ENCODE measurements at regions not wholly inside any gene's neighbourhood (a gene's known extent, or its start where the extent isn't known, plus 50 kb on each side); places are given as distances from the start of the nearest gene placed in this dataset.

GRCh38 chr7:20952916-20953315 is 166.2 kb upstream of the SP8 start:
- DNase-seq, result no peak

GRCh38 chr7:20954711-20955619 is 168.3 kb upstream of the SP8 start:
- DNase-seq, result no peak

GRCh38 chr7:20958572-20958971 is 171.9 kb upstream of the SP8 start:
- DNase-seq, result no peak

GRCh38 chr7:20959281-20959680 is 172.6 kb upstream of the SP8 start:
- DNase-seq, result no peak

GRCh38 chr7:20963556-20964280 is 177.0 kb upstream of the SP8 start:
- no peak for DNase-seq

GRCh38 chr7:20964281-20964918 is 177.7 kb upstream of the SP8 start:
- no peak for DNase-seq

GRCh38 chr7:20971219-20971618 is 184.5 kb upstream of the SP8 start:
- no peak for DNase-seq

- no peak for DNase-seq
Observed at GRCh38 chr7:20980232-20980631, 193.5 kb upstream of the SP8 start.

- no peak for DNase-seq
Observed at GRCh38 chr7:20980668-20981264, 194.1 kb upstream of the SP8 start.

GRCh38 chr7:20988340-20988739 is 201.7 kb upstream of the SP8 start:
- DNase-seq, result no peak

- no peak for DNase-seq
Observed at GRCh38 chr7:20991544-20991943, 204.9 kb upstream of the SP8 start.

GRCh38 chr7:20993693-20994092 is 207.0 kb upstream of the SP8 start:
- DNase-seq, result no peak

GRCh38 chr7:20998309-20998708 is 211.6 kb upstream of the SP8 start:
- DNase-seq, result no peak

GRCh38 chr7:21011153-21011552 is 224.5 kb upstream of the SP8 start:
- no peak for DNase-seq

GRCh38 chr7:21013765-21014539 is 227.3 kb upstream of the SP8 start:
- no peak for DNase-seq

- DNase-seq, result no peak
Observed at GRCh38 chr7:21020667-21021066, 234.0 kb upstream of the SP8 start.

- DNase-seq, result no peak
Observed at GRCh38 chr7:21023841-21024484, 237.3 kb upstream of the SP8 start.

- no peak for DNase-seq
Observed at GRCh38 chr7:21024485-21024867, 237.8 kb upstream of the SP8 start.

GRCh38 chr7:21028186-21028585 is 241.5 kb upstream of the SP8 start:
- DNase-seq, result no peak

- no peak for DNase-seq
Observed at GRCh38 chr7:21028599-21028998, 241.9 kb upstream of the SP8 start.

- DNase-seq, result no peak
Observed at GRCh38 chr7:21029006-21029405, 242.3 kb upstream of the SP8 start.

- no peak for DNase-seq
Observed at GRCh38 chr7:21030237-21030871, 243.7 kb upstream of the SP8 start.
